ENCODE measurements at regions not wholly inside any gene's neighbourhood (a gene's known extent, or its start where the extent isn't known, plus 50 kb on each side); places are given as distances from the start of the nearest gene placed in this dataset.
"Not testable (repeated sequence)": the region's sequence is repeated elsewhere in the genome, so short reads cannot be mapped to it uniquely, and the experiment has no call there.

- DNase-seq (ENCODE audit: low spot score in 2 of 2) (no peak), ATAC-seq (replicated peaks; ENCODE audit: extremely low read depth, poor library complexity, severe bottlenecking) (no peak)
- no peak overlapping the region for H3K4me3 Mint-ChIP-seq
- H3K4me1 Mint-ChIP-seq, result no peaks in the 10 kb centered on the region
- H3K36me3 Mint-ChIP-seq (ENCODE audit: insufficient read depth), result no peaks in the 10 kb centered on the region
- no peak overlapping the region for H3K27ac Mint-ChIP-seq (ENCODE audit: low read depth)
- no peaks in the 10 kb centered on the region for H3K27me3 Mint-ChIP-seq
- no peaks in the 10 kb centered on the region for H3K9me3 Mint-ChIP-seq
Measured at GRCh38 chrX:78603908-78604307, 55.2 kb downstream of the RTL3 start.

- ATAC-seq (replicated peaks; ENCODE audit: extremely low read depth, poor library complexity, severe bottlenecking) (peak; percentile 24), DNase-seq (ENCODE audit: low spot score in 2 of 2) (no peak)
- H3K36me3 Mint-ChIP-seq (ENCODE audit: insufficient read depth), result no peaks in the 10 kb centered on the region
- peaks cover 8% of the 10 kb centered on the region for H3K9me3 Mint-ChIP-seq
- H3K27ac Mint-ChIP-seq (ENCODE audit: low read depth), result no peak overlapping the region
- no peak overlapping the region for H3K4me3 Mint-ChIP-seq
- H3K4me1 Mint-ChIP-seq, result no peaks in the 10 kb centered on the region
- no peaks in the 10 kb centered on the region for H3K27me3 Mint-ChIP-seq
Measured at GRCh38 chrX:78595901-78596502, 63.1 kb downstream of the RTL3 start.

GRCh38 chrX:78593701-78594100 is 65.4 kb downstream of the RTL3 start:
- H3K36me3 Mint-ChIP-seq (ENCODE audit: insufficient read depth), result no peaks in the 10 kb centered on the region
- H3K4me1 Mint-ChIP-seq, result no peaks in the 10 kb centered on the region
- peaks cover 8% of the 10 kb centered on the region for H3K9me3 Mint-ChIP-seq
- H3K4me3 Mint-ChIP-seq, result no peak overlapping the region
- DNase-seq (ENCODE audit: low spot score in 2 of 2) (no peak), ATAC-seq (replicated peaks; ENCODE audit: extremely low read depth, poor library complexity, severe bottlenecking) (no peak)
- H3K27ac Mint-ChIP-seq (ENCODE audit: low read depth), result no peak overlapping the region
- no peaks in the 10 kb centered on the region for H3K27me3 Mint-ChIP-seq

GRCh38 chrX:78592030-78592429 is 67.1 kb downstream of the RTL3 start:
- Mint-ChIP-seq H3K27me3 (no peaks in the 10 kb centered on the region), H3K4me3 (no peak overlapping the region), H3K27ac (ENCODE audit: low read depth) (no peak overlapping the region), H3K4me1 (no peaks in the 10 kb centered on the region), H3K9me3 (peaks cover 8% of the 10 kb centered on the region), H3K36me3 (ENCODE audit: insufficient read depth) (no peaks in the 10 kb centered on the region)
- DNase-seq (ENCODE audit: low spot score in 2 of 2) (no peak), ATAC-seq (replicated peaks; ENCODE audit: extremely low read depth, poor library complexity, severe bottlenecking) (no peak)

- DNase-seq (ENCODE audit: low spot score in 2 of 2), result no peak
- ATAC-seq (replicated peaks; ENCODE audit: extremely low read depth, poor library complexity, severe bottlenecking), result no peak
- Mint-ChIP-seq H3K9me3 (no peaks in the 10 kb centered on the region), H3K4me1 (peaks cover 6% of the 10 kb centered on the region), H3K36me3 (ENCODE audit: insufficient read depth) (no peaks in the 10 kb centered on the region), H3K27me3 (no peaks in the 10 kb centered on the region), H3K4me3 (no peak overlapping the region), H3K27ac (ENCODE audit: low read depth) (no peak overlapping the region)
Measured at GRCh38 chrX:78574306-78574705, 84.8 kb downstream of the RTL3 start.

- DNase-seq (ENCODE audit: low spot score in 2 of 2) (no peak), ATAC-seq (replicated peaks; ENCODE audit: extremely low read depth, poor library complexity, severe bottlenecking) (no peak)
- no peaks in the 10 kb centered on the region for H3K9me3 Mint-ChIP-seq
- H3K4me3 Mint-ChIP-seq, result no peak overlapping the region
- no peaks in the 10 kb centered on the region for H3K36me3 Mint-ChIP-seq (ENCODE audit: insufficient read depth)
- H3K27me3 Mint-ChIP-seq, result no peaks in the 10 kb centered on the region
- H3K4me1 Mint-ChIP-seq, result peaks cover 6% of the 10 kb centered on the region
- no peak overlapping the region for H3K27ac Mint-ChIP-seq (ENCODE audit: low read depth)
Measured at GRCh38 chrX:78573630-78574029, 85.5 kb downstream of the RTL3 start.

GRCh38 chrX:78571849-78572248 is 87.3 kb downstream of the RTL3 start:
- H3K9me3 Mint-ChIP-seq, result no peaks in the 10 kb centered on the region
- H3K27me3 Mint-ChIP-seq, result no peaks in the 10 kb centered on the region
- H3K27ac Mint-ChIP-seq (ENCODE audit: low read depth), result no peak overlapping the region
- no peak overlapping the region for H3K4me3 Mint-ChIP-seq
- no peak for DNase-seq (ENCODE audit: low spot score in 2 of 2)
- H3K36me3 Mint-ChIP-seq (ENCODE audit: insufficient read depth), result no peaks in the 10 kb centered on the region
- ATAC-seq (replicated peaks; ENCODE audit: extremely low read depth, poor library complexity, severe bottlenecking), result no peak
- peaks cover 6% of the 10 kb centered on the region for H3K4me1 Mint-ChIP-seq

- Mint-ChIP-seq H3K36me3 (ENCODE audit: insufficient read depth) (no peaks in the 10 kb centered on the region), H3K4me1 (peaks cover 6% of the 10 kb centered on the region), H3K27ac (ENCODE audit: low read depth) (no peak overlapping the region), H3K4me3 (no peak overlapping the region), H3K9me3 (no peaks in the 10 kb centered on the region), H3K27me3 (no peaks in the 10 kb centered on the region)
- DNase-seq (ENCODE audit: low spot score in 2 of 2), result no peak
- ATAC-seq (replicated peaks; ENCODE audit: extremely low read depth, poor library complexity, severe bottlenecking), result no peak
Measured at GRCh38 chrX:78555401-78555980, 103.6 kb downstream of the RTL3 start.

GRCh38 chrX:78552628-78553027 is 106.5 kb downstream of the RTL3 start:
- not testable (repeated sequence) for H3K36me3 Mint-ChIP-seq (ENCODE audit: insufficient read depth); ATAC-seq (replicated peaks; ENCODE audit: extremely low read depth, poor library complexity, severe bottlenecking); H3K9me3 Mint-ChIP-seq; H3K27ac Mint-ChIP-seq (ENCODE audit: low read depth); DNase-seq (ENCODE audit: low spot score in 2 of 2); H3K4me1 Mint-ChIP-seq; H3K4me3 Mint-ChIP-seq
- H3K27me3 Mint-ChIP-seq, result peaks cover 10% of the 10 kb centered on the region

GRCh38 chrX:78548012-78548411 is 111.1 kb downstream of the RTL3 start:
- Mint-ChIP-seq H3K36me3 (ENCODE audit: insufficient read depth) (peaks cover 2% of the 10 kb centered on the region), H3K27me3 (peaks cover 10% of the 10 kb centered on the region), H3K27ac (ENCODE audit: low read depth) (no peak overlapping the region), H3K9me3 (peaks cover 5% of the 10 kb centered on the region), H3K4me3 (no peak overlapping the region), H3K4me1 (no peaks in the 10 kb centered on the region)
- DNase-seq (ENCODE audit: low spot score in 2 of 2), result no peak
- no peak for ATAC-seq (replicated peaks; ENCODE audit: extremely low read depth, poor library complexity, severe bottlenecking)

- no peaks in the 10 kb centered on the region for H3K4me1 Mint-ChIP-seq
- ATAC-seq (replicated peaks; ENCODE audit: extremely low read depth, poor library complexity, severe bottlenecking), result no peak
- H3K36me3 Mint-ChIP-seq (ENCODE audit: insufficient read depth), result peaks cover 2% of the 10 kb centered on the region
- peaks cover 12% of the 10 kb centered on the region for H3K9me3 Mint-ChIP-seq
- no peak overlapping the region for H3K27ac Mint-ChIP-seq (ENCODE audit: low read depth)
- no peak for DNase-seq (ENCODE audit: low spot score in 2 of 2)
- peaks cover 10% of the 10 kb centered on the region for H3K27me3 Mint-ChIP-seq
- no peak overlapping the region for H3K4me3 Mint-ChIP-seq
Measured at GRCh38 chrX:78545233-78545632, 113.9 kb downstream of the RTL3 start.

GRCh38 chrX:78543281-78543680 is 115.8 kb downstream of the RTL3 start:
- ATAC-seq (replicated peaks; ENCODE audit: extremely low read depth, poor library complexity, severe bottlenecking) (no peak), DNase-seq (ENCODE audit: low spot score in 2 of 2) (no peak)
- Mint-ChIP-seq H3K9me3 (peaks cover 12% of the 10 kb centered on the region), H3K27ac (ENCODE audit: low read depth) (no peak overlapping the region), H3K27me3 (peaks cover 5% of the 10 kb centered on the region), H3K4me3 (no peak overlapping the region), H3K36me3 (ENCODE audit: insufficient read depth) (peaks cover 2% of the 10 kb centered on the region), H3K4me1 (no peaks in the 10 kb centered on the region)

- H3K9me3 Mint-ChIP-seq, result peaks cover 12% of the 10 kb centered on the region
- H3K4me3 Mint-ChIP-seq, result no peak overlapping the region
- DNase-seq (ENCODE audit: low spot score in 2 of 2) (no peak), ATAC-seq (replicated peaks; ENCODE audit: extremely low read depth, poor library complexity, severe bottlenecking) (no peak)
- H3K27ac Mint-ChIP-seq (ENCODE audit: low read depth), result no peak overlapping the region
- peaks cover 2% of the 10 kb centered on the region for H3K36me3 Mint-ChIP-seq (ENCODE audit: insufficient read depth)
- no peaks in the 10 kb centered on the region for H3K27me3 Mint-ChIP-seq
- H3K4me1 Mint-ChIP-seq, result no peaks in the 10 kb centered on the region
Measured at GRCh38 chrX:78540171-78540570, 119.0 kb downstream of the RTL3 start.
